ENCODE measurements at regions not wholly inside any gene's neighbourhood (a gene's known extent, or its start where the extent isn't known, plus 50 kb on each side); places are given as distances from the start of the nearest gene placed in this dataset.

GRCh38 chr1:165057956-165058355 lies 298.6 kb downstream of the LMX1A start:
- TF ChIP-seq, protein P1, sequence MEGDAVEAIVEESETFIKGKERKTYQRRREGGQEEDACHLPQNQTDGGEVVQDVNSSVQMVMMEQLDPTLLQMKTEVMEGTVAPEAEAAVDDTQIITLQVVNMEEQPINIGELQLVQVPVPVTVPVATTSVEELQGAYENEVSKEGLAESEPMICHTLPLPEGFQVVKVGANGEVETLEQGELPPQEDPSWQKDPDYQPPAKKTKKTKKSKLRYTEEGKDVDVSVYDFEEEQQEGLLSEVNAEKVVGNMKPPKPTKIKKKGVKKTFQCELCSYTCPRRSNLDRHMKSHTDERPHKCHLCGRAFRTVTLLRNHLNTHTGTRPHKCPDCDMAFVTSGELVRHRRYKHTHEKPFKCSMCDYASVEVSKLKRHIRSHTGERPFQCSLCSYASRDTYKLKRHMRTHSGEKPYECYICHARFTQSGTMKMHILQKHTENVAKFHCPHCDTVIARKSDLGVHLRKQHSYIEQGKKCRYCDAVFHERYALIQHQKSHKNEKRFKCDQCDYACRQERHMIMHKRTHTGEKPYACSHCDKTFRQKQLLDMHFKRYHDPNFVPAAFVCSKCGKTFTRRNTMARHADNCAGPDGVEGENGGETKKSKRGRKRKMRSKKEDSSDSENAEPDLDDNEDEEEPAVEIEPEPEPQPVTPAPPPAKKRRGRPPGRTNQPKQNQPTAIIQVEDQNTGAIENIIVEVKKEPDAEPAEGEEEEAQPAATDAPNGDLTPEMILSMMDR (IDR thresholded peaks at IDR 0.05; ENCODE audit: insufficient read depth, low read depth, low read length): no peak
- TF ChIP-seq EZH2 (IDR thresholded peaks at IDR 0.05; ENCODE audit: insufficient read depth, low read length): no peak
